Keratinocyte (primary cell): ENCODE measurements at regions not wholly inside any gene's neighbourhood (a gene's known extent, or its start where the extent isn't known, plus 50 kb on each side); places are given as distances from the start of the nearest gene placed in this dataset.

Experiments used
- DNase-seq: peaks from one replicate; pipeline ENCODE4 v3.0.0-alpha.2; 2011; ENCODE audit warnings: low read depth, missing footprints, low spot score
- FAIRE-seq: peaks from 2 replicates; lab custom pipeline; 2011; peaks lifted over from hg19 to GRCh38; lab: Jason Lieb, UNC
- H2AFZ ChIP-seq: 2 replicates; pipeline ENCODE4 v1.6.0; 2012; ENCODE audit warnings: low read length, control low read depth, inconsistent platforms; ENCODE audit not compliant: control insufficient read depth
- H3K27ac ChIP-seq: 2 replicates; pipeline ENCODE4 v1.5.1; 2011; ENCODE audit warnings: low read length; ENCODE audit not compliant: control insufficient read depth, insufficient read depth
- H3K27me3 ChIP-seq: 3 replicates; pipeline ENCODE4 v1.6.0; 2011; ENCODE audit warnings: low read length; ENCODE audit not compliant: control insufficient read depth, insufficient read depth; ENCODE audit errors: extremely low read depth
- H3K36me3 ChIP-seq, 2 experiments: 2 replicates in 1 of 2; 3 replicates in 1 of 2; pipeline ENCODE4 v1.5.1; 2011; ENCODE audit warnings: low read length in 2 of 2, mild to moderate bottlenecking in 1 of 2; ENCODE audit not compliant: control insufficient read depth in 2 of 2, insufficient read depth in 2 of 2; ENCODE audit errors: extremely low read depth in 1 of 2
- H3K4me1 ChIP-seq: 3 replicates; pipeline ENCODE4 v1.5.1; 2011; ENCODE audit warnings: low read length; ENCODE audit not compliant: control insufficient read depth, insufficient read depth; ENCODE audit errors: extremely low read depth
- H3K4me2 ChIP-seq: 3 replicates; pipeline ENCODE4 v1.6.0; 2011; ENCODE audit warnings: low read depth, low read length; ENCODE audit not compliant: control insufficient read depth, insufficient read depth; ENCODE audit errors: extremely low read depth
- H3K4me3 ChIP-seq, 3 experiments: fragments of 200-600 bp in 1 of 3; sonication (generic) in 1 of 3; 2 replicates in 2 of 3; 3 replicates in 1 of 3; pipeline ENCODE4 v1.5.1; 2011 to 2016; ENCODE audit warnings: low read length in 3 of 3, mild to moderate bottlenecking in 3 of 3, control low read depth in 2 of 3, inconsistent platforms in 1 of 3, low read depth in 1 of 3, mixed read lengths in 1 of 3, mixed run types in 1 of 3, moderate library complexity in 1 of 3; ENCODE audit not compliant: control insufficient read depth in 2 of 3, insufficient read depth in 2 of 3; ENCODE audit errors: extremely low read depth in 1 of 3
- H3K79me2 ChIP-seq: 2 replicates; pipeline ENCODE4 v1.6.0; 2012; ENCODE audit warnings: low read length; ENCODE audit not compliant: control insufficient read depth, insufficient read depth
- H3K9ac ChIP-seq: 3 replicates; pipeline ENCODE4 v1.6.0; 2011; ENCODE audit warnings: low read length; ENCODE audit not compliant: control insufficient read depth, insufficient read depth; ENCODE audit errors: extremely low read depth
- H3K9me1 ChIP-seq: 3 replicates; pipeline ENCODE4 v1.6.0; 2011; ENCODE audit warnings: low read length; ENCODE audit not compliant: control insufficient read depth, insufficient read depth; ENCODE audit errors: extremely low read depth
- H3K9me3 ChIP-seq: 2 replicates; pipeline ENCODE4 v1.5.1; 2012; ENCODE audit warnings: low read depth, low read length; ENCODE audit not compliant: control insufficient read depth
- H4K20me1 ChIP-seq: 3 replicates; pipeline ENCODE4 v1.6.0; 2011; ENCODE audit warnings: low read length; ENCODE audit not compliant: control insufficient read depth, insufficient read depth; ENCODE audit errors: extremely low read depth
- EZH2 ChIP-seq: IDR thresholded peaks from one replicate; pipeline ENCODE4 v1.6.1; 2012; ENCODE audit warnings: inconsistent platforms, mild to moderate bottlenecking, low read length, moderate library complexity
- dilution Hi-C: fragments of 300-500 bp; cut with MboI; formaldehyde crosslinking; loops from one replicate; pipeline ENCODE4 v1.7.0; 2020; ENCODE audit warnings: low sequenced_read_pairs; ENCODE audit not compliant: extremely low pct_ligation_motif_present
- TF ChIP-seq, protein P1 (sequence below), 3 experiments: IDR thresholded peaks in 1 of 3; conservative IDR thresholded peaks in 1 of 3; optimal IDR thresholded peaks in 1 of 3; 2 replicates in 2 of 3; 3 replicates in 1 of 3; pipeline versions ENCODE3 to v1.5.1; 2011; ENCODE audit warnings: low read length in 3 of 3, mild to moderate bottlenecking in 3 of 3, moderate library complexity in 2 of 3, control low read depth in 1 of 3, inconsistent platforms in 1 of 3; ENCODE audit not compliant: insufficient read depth in 2 of 3; ENCODE audit errors: extremely low read depth in 1 of 3

DNA sequence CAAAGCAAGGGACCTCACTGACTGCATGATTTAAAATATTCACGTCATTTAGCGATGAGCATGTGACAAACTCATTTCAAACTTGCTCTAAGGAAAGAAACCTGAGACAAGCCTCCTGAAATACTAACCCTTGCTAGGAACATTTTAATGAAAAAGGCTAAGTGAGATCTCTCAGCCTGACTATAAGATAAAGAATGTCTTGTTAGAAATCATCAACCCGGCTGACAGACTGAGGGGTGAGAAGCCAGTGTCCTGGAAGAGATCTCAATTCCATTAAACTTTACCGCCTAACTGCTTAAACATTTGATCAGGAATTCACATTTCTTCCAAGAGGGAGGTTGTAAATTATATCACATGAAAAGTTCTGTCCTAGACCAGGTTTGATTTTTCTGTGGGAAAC, 274.8 kb upstream of the EXOC2 start:
- no peaks in the 10 kb centered on the region for H3K9me3 ChIP-seq
- H3K9me1 ChIP-seq = no peaks in the 10 kb centered on the region
- TF ChIP-seq, protein P1, sequence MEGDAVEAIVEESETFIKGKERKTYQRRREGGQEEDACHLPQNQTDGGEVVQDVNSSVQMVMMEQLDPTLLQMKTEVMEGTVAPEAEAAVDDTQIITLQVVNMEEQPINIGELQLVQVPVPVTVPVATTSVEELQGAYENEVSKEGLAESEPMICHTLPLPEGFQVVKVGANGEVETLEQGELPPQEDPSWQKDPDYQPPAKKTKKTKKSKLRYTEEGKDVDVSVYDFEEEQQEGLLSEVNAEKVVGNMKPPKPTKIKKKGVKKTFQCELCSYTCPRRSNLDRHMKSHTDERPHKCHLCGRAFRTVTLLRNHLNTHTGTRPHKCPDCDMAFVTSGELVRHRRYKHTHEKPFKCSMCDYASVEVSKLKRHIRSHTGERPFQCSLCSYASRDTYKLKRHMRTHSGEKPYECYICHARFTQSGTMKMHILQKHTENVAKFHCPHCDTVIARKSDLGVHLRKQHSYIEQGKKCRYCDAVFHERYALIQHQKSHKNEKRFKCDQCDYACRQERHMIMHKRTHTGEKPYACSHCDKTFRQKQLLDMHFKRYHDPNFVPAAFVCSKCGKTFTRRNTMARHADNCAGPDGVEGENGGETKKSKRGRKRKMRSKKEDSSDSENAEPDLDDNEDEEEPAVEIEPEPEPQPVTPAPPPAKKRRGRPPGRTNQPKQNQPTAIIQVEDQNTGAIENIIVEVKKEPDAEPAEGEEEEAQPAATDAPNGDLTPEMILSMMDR (optimal IDR thresholded peaks at IDR 0.05 in 1 of 3, IDR thresholded peaks at IDR 0.05 in 1 of 3, conservative IDR thresholded peaks at IDR 0.05 in 1 of 3; ENCODE audit: extremely low read depth in 1 of 3, insufficient read depth in 2 of 3, low read length in 3 of 3) = no peak
- no peak for TF ChIP-seq EZH2
- no peak overlapping the region for H3K27ac ChIP-seq
- H2AFZ ChIP-seq = no peak overlapping the region
- dilution Hi-C loops = no loop called here
- no peaks in the 10 kb centered on the region for H3K4me1 ChIP-seq
- no peaks in the 10 kb centered on the region for H3K79me2 ChIP-seq
- H3K27me3 ChIP-seq = peaks cover 6% of the 10 kb centered on the region
- no peak overlapping the region for H3K4me3 ChIP-seq
- no peak overlapping the region for H3K4me2 ChIP-seq
- no peak overlapping the region for H3K9ac ChIP-seq
- FAIRE-seq (no peak), DNase-seq (no peak)
- no peaks in the 10 kb centered on the region for H4K20me1 ChIP-seq
- H3K36me3 ChIP-seq = no peaks in the 10 kb centered on the region

DNA sequence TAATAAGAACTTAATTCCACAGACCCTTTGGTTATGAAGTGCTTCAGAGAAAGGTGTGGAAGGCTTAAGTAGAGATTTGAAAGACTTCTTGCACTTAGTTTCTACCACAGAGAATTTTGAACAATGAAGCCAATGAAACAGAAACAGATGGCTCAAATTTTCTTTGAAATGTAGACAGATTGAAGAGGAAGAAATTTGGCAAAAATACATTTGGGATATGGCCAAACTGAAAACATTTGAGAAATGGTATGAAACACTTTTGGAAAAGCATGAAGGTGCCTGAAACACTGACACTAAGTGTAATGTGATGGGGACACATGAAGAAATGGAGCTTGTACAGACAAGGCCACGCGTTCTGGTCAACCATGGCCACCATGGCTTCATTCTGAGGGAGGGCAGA, 272.4 kb upstream of the EXOC2 start:
- no peak overlapping the region for H2AFZ ChIP-seq
- H3K27ac ChIP-seq = no peak overlapping the region
- DNase-seq (no peak), FAIRE-seq (no peak)
- no peaks in the 10 kb centered on the region for H3K9me1 ChIP-seq
- no peak overlapping the region for H3K9ac ChIP-seq
- H3K4me2 ChIP-seq = no peak overlapping the region
- no peaks in the 10 kb centered on the region for H3K27me3 ChIP-seq
- H4K20me1 ChIP-seq = no peaks in the 10 kb centered on the region
- no peaks in the 10 kb centered on the region for H3K4me1 ChIP-seq
- TF ChIP-seq EZH2 = no peak
- TF ChIP-seq, protein P1 (optimal IDR thresholded peaks at IDR 0.05 in 1 of 3, IDR thresholded peaks at IDR 0.05 in 1 of 3, conservative IDR thresholded peaks at IDR 0.05 in 1 of 3; ENCODE audit: extremely low read depth in 1 of 3, insufficient read depth in 2 of 3, low read length in 3 of 3) = no peak
- no peaks in the 10 kb centered on the region for H3K36me3 ChIP-seq
- no peak overlapping the region for H3K4me3 ChIP-seq
- no peaks in the 10 kb centered on the region for H3K79me2 ChIP-seq
- dilution Hi-C loops = no loop called here
- H3K9me3 ChIP-seq = no peaks in the 10 kb centered on the region
